ENCODE measurements at regions not wholly inside any gene's neighbourhood (a gene's known extent, or its start where the extent isn't known, plus 50 kb on each side); places are given as distances from the start of the nearest gene placed in this dataset.

GRCh38 chr4:86482306-86483172, 111.6 kb upstream of the PTPN13 start:
- peak overlapping the region; percentile 7 for H3K4me3 ChIP-seq (ENCODE audit: low read depth, low read length)
- H3K36me3 ChIP-seq (ENCODE audit: control insufficient read depth, insufficient read depth, low read length) = no peaks in the 10 kb centered on the region
- peaks cover 36% of the 10 kb centered on the region for H3K4me1 ChIP-seq (ENCODE audit: control insufficient read depth, insufficient read depth, low read length)
- H3K27me3 ChIP-seq (ENCODE audit: control insufficient read depth, insufficient read depth, low read length) = no peaks in the 10 kb centered on the region
- H3K9me3 ChIP-seq (ENCODE audit: control insufficient read depth, insufficient read depth, low read length) = no peaks in the 10 kb centered on the region
- H3K9ac ChIP-seq (ENCODE audit: low read depth, low read length) = peak overlapping the region; percentile 39

GRCh38 chr4:86483173-86483490, 111.0 kb upstream of the PTPN13 start:
- H3K4me3 ChIP-seq (ENCODE audit: low read depth, low read length) = no peak overlapping the region
- H3K36me3 ChIP-seq (ENCODE audit: control insufficient read depth, insufficient read depth, low read length) = no peaks in the 10 kb centered on the region
- H3K9ac ChIP-seq (ENCODE audit: low read depth, low read length) = no peak overlapping the region
- peaks cover 36% of the 10 kb centered on the region for H3K4me1 ChIP-seq (ENCODE audit: control insufficient read depth, insufficient read depth, low read length)
- no peaks in the 10 kb centered on the region for H3K27me3 ChIP-seq (ENCODE audit: control insufficient read depth, insufficient read depth, low read length)
- no peaks in the 10 kb centered on the region for H3K9me3 ChIP-seq (ENCODE audit: control insufficient read depth, insufficient read depth, low read length)

DNA sequence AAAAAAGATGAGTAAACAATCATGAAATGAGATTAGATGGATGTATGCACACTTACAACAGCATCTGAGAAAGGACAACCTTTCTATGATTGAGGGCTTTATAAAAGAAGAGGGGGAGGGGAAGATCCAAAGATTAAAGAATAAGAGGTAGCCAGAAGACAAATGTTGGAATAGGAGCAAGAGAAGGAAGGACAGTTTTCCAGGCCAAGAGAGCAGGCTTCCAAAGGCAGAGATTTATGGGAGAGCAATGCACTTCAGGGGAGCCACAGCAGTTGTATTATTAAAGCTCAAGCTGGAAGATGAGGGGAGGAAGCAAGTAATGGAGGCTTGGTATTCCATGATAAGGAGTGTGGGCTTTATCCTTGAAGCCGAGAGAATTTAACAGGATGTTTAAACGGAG, 110.3 kb upstream of the PTPN13 start:
- Histone ChIP-seq H3K27me3 (ENCODE audit: control insufficient read depth, insufficient read depth, low read length) (no peaks in the 10 kb centered on the region), H3K9ac (ENCODE audit: low read depth, low read length) (no peak overlapping the region), H3K4me1 (ENCODE audit: control insufficient read depth, insufficient read depth, low read length) (peaks cover 36% of the 10 kb centered on the region)

DNA sequence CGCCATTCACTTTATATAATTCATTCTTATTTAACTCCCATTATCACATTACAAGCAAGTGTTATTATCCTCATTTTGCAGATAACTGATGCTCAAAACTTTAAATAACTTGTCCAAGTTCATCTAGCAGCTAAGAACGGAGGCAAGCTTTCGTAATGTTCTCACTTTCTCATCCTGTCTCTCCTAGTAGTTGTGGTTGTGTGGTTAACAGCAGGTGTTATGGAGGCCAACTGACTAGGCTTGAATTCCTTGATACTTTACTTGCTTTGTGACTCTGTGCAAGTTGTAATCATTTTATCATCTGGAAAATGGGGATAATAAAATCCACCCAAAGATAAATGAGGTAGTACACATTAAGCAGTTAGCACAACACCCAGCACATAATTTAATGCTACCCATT, 109.9 kb upstream of the PTPN13 start:
- H3K36me3 ChIP-seq (ENCODE audit: control insufficient read depth, insufficient read depth, low read length) = no peaks in the 10 kb centered on the region

More for the DNA sequence above, 110.3 kb upstream of the PTPN13 start:
- no peaks in the 10 kb centered on the region for H3K9me3 ChIP-seq (ENCODE audit: control insufficient read depth, insufficient read depth, low read length)
- H3K36me3 ChIP-seq (ENCODE audit: control insufficient read depth, insufficient read depth, low read length) = no peaks in the 10 kb centered on the region
- no peak overlapping the region for H3K4me3 ChIP-seq (ENCODE audit: low read depth, low read length)

DNA sequence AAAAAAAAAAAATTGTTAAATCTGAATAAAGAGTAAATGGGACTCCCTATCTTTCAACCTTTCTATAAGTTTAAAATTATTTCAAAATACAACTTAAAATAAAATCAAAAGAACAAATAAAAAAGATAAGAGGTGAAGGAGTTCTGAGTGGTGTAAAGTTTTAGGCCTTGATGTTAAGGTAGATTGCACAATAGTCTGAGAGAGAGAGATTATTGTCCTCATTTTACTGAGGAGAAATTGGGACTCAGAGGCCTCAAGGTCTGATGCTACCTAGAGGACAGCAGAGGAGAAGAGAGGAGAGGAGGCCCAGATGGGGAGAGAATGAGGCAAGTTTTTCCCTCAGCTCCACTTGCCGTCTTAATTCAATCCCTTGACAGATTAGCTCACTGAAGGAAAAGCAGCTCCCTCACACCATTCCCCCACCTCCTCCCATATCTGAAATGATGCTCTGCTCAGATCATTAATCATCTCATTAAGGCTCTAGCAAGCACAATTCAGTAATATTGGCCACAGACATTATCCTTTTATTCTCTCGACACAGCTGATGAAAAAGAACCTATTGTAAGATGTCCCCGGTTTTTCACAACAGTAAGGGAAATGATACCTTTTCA, 106.3 kb upstream of the PTPN13 start:
- Histone ChIP-seq H3K36me3 (ENCODE audit: control insufficient read depth, insufficient read depth, low read length) (no peaks in the 10 kb centered on the region), H3K4me3 (ENCODE audit: low read depth, low read length) (no peak overlapping the region), H3K4me1 (ENCODE audit: control insufficient read depth, insufficient read depth, low read length) (peaks cover 13% of the 10 kb centered on the region), H3K9ac (ENCODE audit: low read depth, low read length) (no peak overlapping the region), H3K9me3 (ENCODE audit: control insufficient read depth, insufficient read depth, low read length) (no peaks in the 10 kb centered on the region), H3K27me3 (ENCODE audit: control insufficient read depth, insufficient read depth, low read length) (no peaks in the 10 kb centered on the region)

More for the DNA sequence above, 109.9 kb upstream of the PTPN13 start:
- H3K4me1 ChIP-seq (ENCODE audit: control insufficient read depth, insufficient read depth, low read length) = peaks cover 36% of the 10 kb centered on the region
- no peaks in the 10 kb centered on the region for H3K9me3 ChIP-seq (ENCODE audit: control insufficient read depth, insufficient read depth, low read length)
- no peaks in the 10 kb centered on the region for H3K27me3 ChIP-seq (ENCODE audit: control insufficient read depth, insufficient read depth, low read length)
- no peak overlapping the region for H3K4me3 ChIP-seq (ENCODE audit: low read depth, low read length)
- H3K9ac ChIP-seq (ENCODE audit: low read depth, low read length) = no peak overlapping the region

GRCh38 chr4:86493460-86493859, 100.7 kb upstream of the PTPN13 start:
- no peaks in the 10 kb centered on the region for H3K9me3 ChIP-seq (ENCODE audit: control insufficient read depth, insufficient read depth, low read length)
- no peaks in the 10 kb centered on the region for H3K36me3 ChIP-seq (ENCODE audit: control insufficient read depth, insufficient read depth, low read length)
- H3K4me1 ChIP-seq (ENCODE audit: control insufficient read depth, insufficient read depth, low read length) = peaks cover 3% of the 10 kb centered on the region
- H3K9ac ChIP-seq (ENCODE audit: low read depth, low read length) = no peak overlapping the region
- no peaks in the 10 kb centered on the region for H3K27me3 ChIP-seq (ENCODE audit: control insufficient read depth, insufficient read depth, low read length)
- no peak overlapping the region for H3K4me3 ChIP-seq (ENCODE audit: low read depth, low read length)

- Histone ChIP-seq H3K9me3 (ENCODE audit: control insufficient read depth, insufficient read depth, low read length) (no peaks in the 10 kb centered on the region), H3K27me3 (ENCODE audit: control insufficient read depth, insufficient read depth, low read length) (no peaks in the 10 kb centered on the region), H3K4me1 (ENCODE audit: control insufficient read depth, insufficient read depth, low read length) (peaks cover 3% of the 10 kb centered on the region), H3K4me3 (ENCODE audit: low read depth, low read length) (no peak overlapping the region), H3K9ac (ENCODE audit: low read depth, low read length) (no peak overlapping the region), H3K36me3 (ENCODE audit: control insufficient read depth, insufficient read depth, low read length) (no peaks in the 10 kb centered on the region)
These were observed 97.7 kb upstream of the PTPN13 start for GRCh38 chr4:86496094-86497080.

DNA sequence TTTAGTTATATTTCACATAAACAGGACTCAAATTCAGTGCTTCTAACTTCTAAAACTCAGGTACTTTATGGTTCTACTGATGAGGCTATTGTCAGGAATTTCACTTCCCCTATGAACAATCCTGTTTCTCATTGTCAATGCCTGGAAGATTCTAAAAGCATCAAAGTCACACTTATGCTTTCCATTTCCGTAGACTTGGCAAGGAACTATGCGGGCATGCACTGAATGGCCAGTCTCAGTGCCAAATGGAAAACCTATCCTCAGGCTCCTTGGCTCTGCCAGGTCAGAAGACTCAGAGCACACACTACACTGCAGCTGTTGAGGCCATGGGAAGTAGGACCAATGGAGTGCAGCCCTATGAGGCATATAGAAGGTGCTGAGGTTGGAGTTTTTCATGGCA, 97.0 kb upstream of the PTPN13 start:
- Histone ChIP-seq H3K9me3 (ENCODE audit: control insufficient read depth, insufficient read depth, low read length) (no peaks in the 10 kb centered on the region), H3K4me1 (ENCODE audit: control insufficient read depth, insufficient read depth, low read length) (peaks cover 3% of the 10 kb centered on the region), H3K4me3 (ENCODE audit: low read depth, low read length) (no peak overlapping the region), H3K9ac (ENCODE audit: low read depth, low read length) (no peak overlapping the region), H3K36me3 (ENCODE audit: control insufficient read depth, insufficient read depth, low read length) (no peaks in the 10 kb centered on the region), H3K27me3 (ENCODE audit: control insufficient read depth, insufficient read depth, low read length) (no peaks in the 10 kb centered on the region)

GRCh38 chr4:86497980-86498862, 95.9 kb upstream of the PTPN13 start:
- no peaks in the 10 kb centered on the region for H3K9me3 ChIP-seq (ENCODE audit: control insufficient read depth, insufficient read depth, low read length)
- H3K36me3 ChIP-seq (ENCODE audit: control insufficient read depth, insufficient read depth, low read length) = no peaks in the 10 kb centered on the region
- no peak overlapping the region for H3K4me3 ChIP-seq (ENCODE audit: low read depth, low read length)
- peaks cover 3% of the 10 kb centered on the region for H3K4me1 ChIP-seq (ENCODE audit: control insufficient read depth, insufficient read depth, low read length)
- H3K27me3 ChIP-seq (ENCODE audit: control insufficient read depth, insufficient read depth, low read length) = no peaks in the 10 kb centered on the region
- no peak overlapping the region for H3K9ac ChIP-seq (ENCODE audit: low read depth, low read length)

- H3K36me3 ChIP-seq (ENCODE audit: control insufficient read depth, insufficient read depth, low read length) = no peaks in the 10 kb centered on the region
- H3K27me3 ChIP-seq (ENCODE audit: control insufficient read depth, insufficient read depth, low read length) = no peaks in the 10 kb centered on the region
- H3K4me3 ChIP-seq (ENCODE audit: low read depth, low read length) = no peak overlapping the region
- no peaks in the 10 kb centered on the region for H3K9me3 ChIP-seq (ENCODE audit: control insufficient read depth, insufficient read depth, low read length)
- H3K9ac ChIP-seq (ENCODE audit: low read depth, low read length) = no peak overlapping the region
- H3K4me1 ChIP-seq (ENCODE audit: control insufficient read depth, insufficient read depth, low read length) = peaks cover under 1% of the 10 kb centered on the region
These were observed 95.3 kb upstream of the PTPN13 start for GRCh38 chr4:86498863-86499166.

DNA sequence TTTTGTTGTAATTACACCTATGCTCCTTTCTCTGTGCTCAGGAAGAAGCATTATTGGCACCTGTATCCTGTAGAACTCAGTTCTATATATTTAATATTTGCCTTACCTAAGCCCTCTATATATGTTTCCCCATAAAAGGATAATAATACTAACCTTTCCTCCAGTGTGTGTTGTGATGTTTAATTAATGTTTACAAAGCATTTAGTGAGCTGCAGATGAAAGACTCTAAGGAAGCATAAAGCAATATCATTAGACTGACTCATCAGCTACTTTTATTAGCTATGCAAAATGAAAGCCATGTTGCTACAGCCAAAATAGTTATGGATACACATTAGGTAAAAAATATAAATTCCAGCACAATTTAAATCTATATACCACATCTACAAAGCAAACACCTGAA, 93.6 kb upstream of the PTPN13 start:
- H3K4me1 ChIP-seq (ENCODE audit: control insufficient read depth, insufficient read depth, low read length) = no peaks in the 10 kb centered on the region
- H3K36me3 ChIP-seq (ENCODE audit: control insufficient read depth, insufficient read depth, low read length) = no peaks in the 10 kb centered on the region
- H3K4me3 ChIP-seq (ENCODE audit: low read depth, low read length) = no peak overlapping the region
- H3K27me3 ChIP-seq (ENCODE audit: control insufficient read depth, insufficient read depth, low read length) = no peaks in the 10 kb centered on the region
- H3K9me3 ChIP-seq (ENCODE audit: control insufficient read depth, insufficient read depth, low read length) = no peaks in the 10 kb centered on the region
- H3K9ac ChIP-seq (ENCODE audit: low read depth, low read length) = no peak overlapping the region

All from iPS-15b (cell line).